Activated T-cell treated with anti-CD3 and anti-CD28 coated beads for 24 hours (primary cell): ENCODE measurements at regions not wholly inside any gene's neighbourhood (a gene's known extent, or its start where the extent isn't known, plus 50 kb on each side); places are given as distances from the start of the nearest gene placed in this dataset.

ENCODE experiments used
- DNase-seq: peaks from one replicate; pipeline ENCODE4 v3.0.0-alpha.2; 2020; ENCODE audit warnings: low read depth

GRCh38 chr13:28545583-28546333 lies 50.8 kb upstream of the FLT1 start:
- DNase-seq = no peak
